ENCODE measurements at regions not wholly inside any gene's neighbourhood (a gene's known extent, or its start where the extent isn't known, plus 50 kb on each side); places are given as distances from the start of the nearest gene placed in this dataset.

GRCh38 chr22:25351631-25352293 is 132.3 kb downstream of the CRYBB2 start:
- no peak for DNase-seq

GRCh38 chr22:25352294-25352680 is 132.8 kb downstream of the CRYBB2 start:
- no peak for DNase-seq

- DNase-seq: no peak
Measured at GRCh38 chr22:25353516-25354445, 134.3 kb downstream of the CRYBB2 start.

GRCh38 chr22:25354456-25354855 is 135.0 kb downstream of the CRYBB2 start:
- no peak for DNase-seq

- no peak for DNase-seq
Measured at GRCh38 chr22:25357132-25357455, 137.7 kb downstream of the CRYBB2 start.

GRCh38 chr22:25357606-25358420 is 138.4 kb downstream of the CRYBB2 start:
- DNase-seq: no peak

- no peak for DNase-seq
Measured at GRCh38 chr22:25358421-25359170, 139.2 kb downstream of the CRYBB2 start.

- DNase-seq: no peak
Measured at GRCh38 chr22:25359601-25360261, 140.3 kb downstream of the CRYBB2 start.

GRCh38 chr22:25360411-25360810 is 141.0 kb downstream of the CRYBB2 start:
- DNase-seq: no peak

- DNase-seq: no peak
Measured at GRCh38 chr22:25360891-25361645, 141.6 kb downstream of the CRYBB2 start.

GRCh38 chr22:25361899-25362214 is 142.4 kb downstream of the CRYBB2 start:
- no peak for DNase-seq

- peak; percentile 73 for DNase-seq
Measured at GRCh38 chr22:25362215-25362882, 142.9 kb downstream of the CRYBB2 start.

- DNase-seq: no peak
Measured at GRCh38 chr22:25362883-25363240, 143.4 kb downstream of the CRYBB2 start.

GRCh38 chr22:25363474-25363873 is 144.0 kb downstream of the CRYBB2 start:
- DNase-seq: no peak

- DNase-seq: no peak
Measured at GRCh38 chr22:25364281-25364680, 144.8 kb downstream of the CRYBB2 start.

- no peak for DNase-seq
Measured at GRCh38 chr22:25364736-25365241, 145.3 kb downstream of the CRYBB2 start.

- DNase-seq: no peak
Measured at GRCh38 chr22:25365491-25366261, 146.2 kb downstream of the CRYBB2 start.

GRCh38 chr22:25366408-25366807 is 147.0 kb downstream of the CRYBB2 start:
- DNase-seq: no peak

- DNase-seq: no peak
Measured at GRCh38 chr22:25366876-25367466, 147.5 kb downstream of the CRYBB2 start.

- no peak for DNase-seq
Measured at GRCh38 chr22:25367756-25368155, 148.3 kb downstream of the CRYBB2 start.
